ENCODE measurements at regions not wholly inside any gene's neighbourhood (a gene's known extent, or its start where the extent isn't known, plus 50 kb on each side); places are given as distances from the start of the nearest gene placed in this dataset.
"Not testable (repeated sequence)": the region's sequence is repeated elsewhere in the genome, so short reads cannot be mapped to it uniquely, and the experiment has no call there.

DNA sequence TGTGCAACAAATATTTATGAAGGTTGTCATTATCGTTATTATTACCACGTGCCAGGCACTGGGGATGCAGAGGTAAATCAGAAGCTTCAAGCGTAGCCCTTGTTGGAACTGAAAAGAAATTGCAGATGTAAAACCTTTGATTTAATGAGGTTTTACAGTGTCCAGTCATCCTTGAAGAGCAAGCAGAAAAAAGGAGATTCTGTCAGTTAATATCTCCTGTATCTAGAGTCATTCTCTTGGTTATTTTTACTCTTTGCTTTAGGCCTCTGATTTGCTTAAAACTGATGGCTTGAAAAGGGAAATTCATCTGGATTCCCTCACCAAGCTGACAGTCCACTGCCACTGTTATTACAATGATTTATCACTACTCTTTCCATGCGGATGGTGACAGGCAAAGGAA is 179.3 kb downstream of the GALC start:
- no peak for DNase-seq

DNA sequence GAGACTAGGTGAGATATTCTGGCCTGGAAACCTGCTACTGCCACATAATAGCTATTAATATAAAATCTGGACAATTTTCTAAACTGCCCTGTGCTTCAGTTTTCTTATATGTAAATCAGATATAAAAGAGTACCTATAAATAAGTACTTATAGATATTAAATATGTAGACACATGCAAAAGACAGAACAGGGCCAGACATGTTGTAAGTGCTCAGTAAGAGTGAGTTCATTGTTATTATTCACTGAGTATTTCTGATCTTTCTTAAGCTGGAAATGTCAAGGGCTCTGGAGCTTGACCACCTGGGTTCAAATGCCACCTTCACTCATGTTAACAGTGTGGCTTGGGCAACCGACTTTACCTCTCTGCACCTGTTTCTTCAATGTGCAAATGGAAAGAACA is 179.8 kb downstream of the GALC start:
- DNase-seq, result no peak

DNA sequence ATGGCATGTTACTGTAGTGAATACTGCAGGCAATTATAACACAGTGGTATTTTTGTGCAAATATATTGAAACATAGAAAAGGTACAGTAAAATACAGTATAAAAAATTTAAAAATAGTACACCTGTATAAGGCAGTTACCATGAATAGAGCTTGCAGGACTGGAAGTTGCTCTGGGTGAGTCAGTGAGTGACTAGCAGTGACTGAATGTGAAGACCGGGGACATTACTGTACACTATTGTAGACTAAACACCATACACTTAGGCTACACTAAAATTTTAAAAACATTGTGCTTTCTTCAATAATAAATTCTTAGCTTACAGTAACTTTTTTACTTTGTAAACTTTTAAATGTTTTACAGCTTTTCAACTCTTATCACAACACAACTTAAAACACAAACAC is 181.7 kb downstream of the GALC start:
- DNase-seq, result no peak

DNA sequence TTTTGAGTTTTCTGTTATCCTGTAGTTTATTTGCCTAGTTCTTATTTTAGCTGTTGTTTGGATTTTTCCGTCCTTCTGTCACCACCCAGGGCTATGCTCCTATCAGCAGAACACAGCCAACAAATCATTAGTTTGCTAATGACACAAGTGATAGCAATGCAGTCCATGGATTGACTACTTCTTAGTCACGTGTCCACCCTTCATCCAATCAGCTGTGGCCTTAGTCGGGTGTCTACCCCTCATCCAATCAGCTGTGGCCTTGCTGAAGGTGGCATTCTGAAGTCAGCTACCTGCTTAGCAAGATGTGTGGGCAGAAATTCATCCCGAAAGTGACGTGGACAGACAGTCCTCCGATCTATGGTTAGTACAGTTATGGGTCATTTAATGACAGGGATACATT is 182.3 kb downstream of the GALC start:
- DNase-seq, result no peak

DNA sequence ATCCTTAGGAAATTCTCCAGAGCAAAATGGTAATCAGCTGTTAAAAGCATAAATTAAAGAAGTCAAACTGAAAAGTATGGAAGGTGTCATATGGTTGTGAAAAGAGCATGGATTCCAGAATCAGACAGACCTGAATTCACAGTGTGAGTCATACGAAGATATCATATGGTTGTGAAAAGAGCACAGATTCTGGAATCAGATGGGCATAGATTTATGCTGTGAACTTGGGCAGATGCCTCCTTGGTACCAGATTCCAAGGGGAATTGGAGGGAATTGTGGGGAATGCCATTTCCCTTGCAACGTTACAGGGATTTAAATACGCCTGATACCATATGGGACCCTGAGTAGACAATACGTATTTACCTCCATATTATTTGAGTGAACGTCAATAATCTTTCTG is 183.7 kb downstream of the GALC start:
- DNase-seq, result no peak

DNA sequence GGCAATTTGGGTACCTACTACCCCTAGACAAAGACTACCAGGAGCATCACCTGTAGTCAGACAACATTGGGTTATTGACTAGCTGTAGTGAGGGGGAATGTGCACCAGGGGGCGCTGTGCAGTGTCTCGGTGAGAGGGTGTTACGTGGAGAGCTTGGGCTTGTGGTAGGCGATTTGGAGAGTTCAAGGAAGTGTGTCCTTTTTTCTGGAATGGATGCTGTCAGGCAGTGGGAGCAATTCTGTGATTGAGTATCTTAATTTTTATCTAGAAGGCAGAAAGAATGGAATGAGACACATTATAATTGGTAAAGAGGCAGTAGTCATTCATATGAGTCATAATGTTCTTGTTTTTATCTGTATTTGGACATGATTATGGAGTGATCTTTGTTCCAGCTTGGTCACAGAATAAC is 187.7 kb downstream of the GALC start:
- no peak for DNase-seq

DNA sequence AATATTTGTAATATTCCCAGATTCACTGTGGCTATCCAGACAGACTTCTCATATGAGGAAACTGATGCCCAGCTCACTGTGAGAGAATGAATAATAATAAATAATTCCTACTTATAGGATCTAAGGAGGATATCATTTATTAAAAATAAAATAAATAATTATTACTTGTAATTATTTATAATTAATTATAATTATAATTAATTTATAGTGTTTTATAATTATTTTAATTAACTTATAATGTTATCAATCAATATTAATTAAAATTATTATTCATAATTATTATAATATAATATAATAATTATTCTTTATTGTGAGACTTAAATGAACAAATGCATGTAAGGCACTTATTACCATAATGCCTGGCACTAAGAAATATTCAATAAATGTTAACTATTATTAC is 192.8 kb downstream of the GALC start:
- no peak for DNase-seq

DNA sequence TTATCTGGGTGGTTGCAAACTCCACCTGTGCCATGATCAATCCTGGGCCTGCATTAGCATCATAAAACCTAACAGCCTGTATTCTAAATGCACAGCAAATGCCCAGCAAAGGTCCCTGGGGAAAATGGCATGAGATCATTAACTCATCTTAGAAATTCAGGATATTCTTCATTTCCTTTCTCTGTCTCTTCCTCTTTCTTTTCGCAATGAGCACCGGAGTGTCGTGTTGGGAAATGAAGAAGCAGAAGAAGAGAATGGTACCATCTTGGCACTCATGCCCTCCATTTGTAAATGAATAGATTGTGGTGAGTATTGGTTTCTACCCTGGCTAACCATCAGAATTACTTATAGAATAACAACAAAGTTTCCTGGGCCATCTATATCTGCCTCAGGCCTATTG is 193.6 kb downstream of the GALC start:
- DNase-seq, result no peak

DNA sequence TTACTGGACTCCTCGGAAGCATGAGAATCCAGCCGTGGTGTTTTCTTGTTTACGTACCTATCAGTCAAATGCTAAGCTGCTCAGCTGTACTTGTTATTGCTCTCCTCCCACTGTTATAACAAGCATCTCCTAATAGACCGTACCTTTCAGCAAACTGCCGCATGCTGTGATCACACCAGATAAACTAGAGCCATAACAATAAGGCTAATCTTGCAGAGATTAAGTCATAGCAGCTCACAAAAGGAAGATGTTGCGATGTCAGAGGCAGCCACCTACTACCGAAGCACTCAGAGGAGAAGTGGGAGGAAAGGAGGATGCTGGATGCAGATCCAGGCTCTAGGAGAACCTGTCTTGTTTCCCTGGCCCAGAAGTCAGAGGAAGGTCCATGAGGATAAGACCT is 196.0 kb downstream of the GALC start:
- no peak for DNase-seq

DNA sequence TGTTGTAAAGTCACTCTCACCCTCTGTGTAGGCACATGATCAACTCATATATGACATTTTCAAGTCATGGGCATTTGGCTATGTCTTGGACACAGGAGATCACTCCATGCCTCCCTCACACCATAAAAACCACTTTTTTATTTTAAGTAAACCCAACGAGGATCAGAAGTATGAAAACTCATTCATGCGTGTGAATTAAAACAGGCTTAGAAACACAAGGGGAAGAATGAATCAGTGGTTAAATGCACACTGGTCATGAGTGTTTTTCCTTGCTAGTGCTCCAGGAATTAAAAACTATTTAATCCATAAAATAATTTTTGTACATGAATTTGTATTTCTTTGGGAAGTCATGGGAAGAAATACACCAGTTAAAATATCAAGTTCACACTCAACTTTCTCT is 198.4 kb downstream of the GALC start:
- DNase-seq, result no peak

DNA sequence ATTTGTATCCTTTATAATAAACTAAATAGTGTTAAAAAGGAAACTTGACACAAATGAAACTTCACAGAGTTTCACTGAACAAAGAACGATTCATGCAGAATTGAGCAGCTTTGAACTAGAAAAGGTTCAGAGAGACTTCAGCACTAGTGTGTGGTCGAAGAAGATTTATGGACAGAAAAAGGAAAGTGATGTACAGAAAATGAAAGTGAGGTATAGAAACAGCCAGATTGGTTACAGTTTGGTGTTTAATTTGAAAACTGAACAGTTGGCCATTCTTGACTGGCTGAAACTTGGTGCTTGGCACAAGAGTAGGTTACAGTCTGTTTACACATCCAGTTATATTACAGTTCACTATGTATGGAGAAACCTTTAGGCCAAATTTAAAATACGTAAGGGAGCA is 207.1 kb downstream of the GALC start:
- DNase-seq, result no peak

DNA sequence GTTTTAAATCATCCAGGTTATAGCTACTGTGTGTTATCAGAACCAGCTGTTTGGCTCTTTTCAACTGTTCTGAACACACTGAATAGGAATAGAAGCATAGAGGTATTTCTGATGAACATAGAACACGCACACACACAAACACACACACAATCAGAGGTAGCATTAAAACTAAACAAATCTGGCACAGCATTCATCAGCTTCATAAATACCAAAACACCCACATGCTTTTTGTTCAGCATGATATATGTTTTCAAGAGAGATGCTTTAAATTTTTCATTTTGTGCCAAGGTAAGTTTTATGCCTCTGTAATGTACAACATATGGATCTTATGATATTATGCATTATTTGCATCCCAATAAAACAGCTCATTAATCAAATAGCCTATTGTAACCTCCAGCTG is 208.6 kb downstream of the GALC start:
- no peak for DNase-seq

DNA sequence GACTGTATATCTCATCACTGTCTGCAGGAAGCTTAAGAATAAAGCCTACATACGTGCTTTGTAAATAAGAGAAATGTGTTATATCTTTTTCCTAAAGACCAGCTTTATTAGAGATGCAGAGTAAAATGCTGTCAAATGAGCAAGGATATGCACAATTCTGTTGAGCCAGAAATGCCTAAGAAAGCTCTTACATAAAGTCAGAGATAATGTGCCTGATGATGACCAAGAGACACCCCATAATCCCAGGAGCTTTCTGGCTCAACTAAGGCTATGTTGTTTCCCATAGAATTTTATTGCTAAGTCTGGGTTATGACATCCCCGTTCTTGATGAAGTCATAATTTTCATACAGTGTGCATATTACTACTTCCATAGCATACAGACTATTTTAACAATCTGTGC is 209.9 kb downstream of the GALC start:
- no peak for DNase-seq

DNA sequence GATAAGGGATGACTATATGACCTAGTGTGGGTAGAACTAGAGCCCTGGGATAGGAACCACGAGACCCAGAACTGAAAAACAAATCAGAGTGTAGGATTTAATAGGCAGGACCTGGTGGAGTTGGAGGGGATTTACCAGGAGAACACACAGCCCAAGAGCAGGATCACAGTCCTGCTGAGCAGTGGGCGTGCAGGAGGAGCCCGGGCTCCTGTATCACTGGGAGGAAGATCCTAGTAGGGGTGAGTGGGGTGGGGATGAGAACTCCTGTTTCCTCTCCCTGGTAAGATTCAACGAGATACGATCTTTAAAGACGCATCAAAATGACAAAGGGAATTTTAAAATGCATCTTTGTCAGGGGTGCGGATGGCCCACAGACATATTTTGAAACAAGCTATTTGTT is 220.1 kb downstream of the GALC start:
- no peak for DNase-seq

DNA sequence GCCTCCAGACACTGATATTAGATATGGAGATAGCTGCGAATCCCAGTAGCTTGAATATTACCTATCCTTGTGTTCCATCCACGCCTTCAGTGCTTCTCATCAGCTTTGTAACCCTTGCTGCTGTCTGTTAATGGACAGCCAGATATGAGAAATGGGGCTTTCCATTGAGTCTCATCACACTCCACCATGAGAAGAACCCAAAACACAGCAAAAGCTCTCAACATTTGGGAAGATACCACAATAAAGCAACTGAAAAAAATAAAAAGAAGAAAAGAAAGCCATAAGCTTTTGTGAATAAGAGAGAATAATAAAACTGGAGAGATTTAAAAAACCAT is 225.4 kb downstream of the GALC start:
- no peak for DNase-seq

DNA sequence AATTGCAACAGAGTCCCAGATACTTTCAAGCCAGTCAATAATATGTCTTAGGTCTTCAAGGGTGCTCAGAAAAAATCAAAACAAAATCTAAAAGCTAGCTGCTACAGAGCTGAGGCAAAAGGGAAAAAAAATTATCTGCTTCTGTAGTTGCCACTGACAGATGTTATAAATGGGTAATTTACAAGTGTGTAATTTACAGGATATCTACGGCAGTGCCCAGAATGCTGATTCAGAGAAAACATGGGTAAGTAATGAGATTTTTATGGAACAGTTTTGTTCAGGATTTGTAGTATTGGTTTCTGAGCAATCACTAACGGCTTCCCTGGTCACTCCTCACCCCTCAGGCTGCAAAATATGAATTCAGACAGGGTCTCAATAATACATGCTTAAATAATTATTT is 234.1 kb downstream of the GALC start:
- DNase-seq, result no peak

DNA sequence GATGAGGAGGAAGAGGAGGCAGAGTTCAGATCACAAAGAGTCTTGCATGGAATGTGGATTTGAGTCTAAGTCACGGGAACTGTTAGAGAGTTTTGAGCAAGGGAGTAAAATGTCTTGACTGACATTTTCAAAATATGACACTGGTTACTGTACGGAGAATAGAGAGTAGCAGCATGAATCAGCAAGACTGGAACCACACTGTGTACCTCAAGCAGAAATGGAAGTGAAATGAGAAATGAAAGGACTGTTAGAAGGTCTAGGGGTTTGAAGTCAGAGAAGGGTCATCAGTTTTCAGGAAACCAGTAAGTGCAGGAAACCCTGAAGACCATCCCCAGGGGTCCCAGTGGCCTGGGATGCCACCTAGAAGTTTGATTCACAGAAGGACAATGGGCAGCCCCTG is 236.3 kb downstream of the GALC start:
- no peak for DNase-seq

DNA sequence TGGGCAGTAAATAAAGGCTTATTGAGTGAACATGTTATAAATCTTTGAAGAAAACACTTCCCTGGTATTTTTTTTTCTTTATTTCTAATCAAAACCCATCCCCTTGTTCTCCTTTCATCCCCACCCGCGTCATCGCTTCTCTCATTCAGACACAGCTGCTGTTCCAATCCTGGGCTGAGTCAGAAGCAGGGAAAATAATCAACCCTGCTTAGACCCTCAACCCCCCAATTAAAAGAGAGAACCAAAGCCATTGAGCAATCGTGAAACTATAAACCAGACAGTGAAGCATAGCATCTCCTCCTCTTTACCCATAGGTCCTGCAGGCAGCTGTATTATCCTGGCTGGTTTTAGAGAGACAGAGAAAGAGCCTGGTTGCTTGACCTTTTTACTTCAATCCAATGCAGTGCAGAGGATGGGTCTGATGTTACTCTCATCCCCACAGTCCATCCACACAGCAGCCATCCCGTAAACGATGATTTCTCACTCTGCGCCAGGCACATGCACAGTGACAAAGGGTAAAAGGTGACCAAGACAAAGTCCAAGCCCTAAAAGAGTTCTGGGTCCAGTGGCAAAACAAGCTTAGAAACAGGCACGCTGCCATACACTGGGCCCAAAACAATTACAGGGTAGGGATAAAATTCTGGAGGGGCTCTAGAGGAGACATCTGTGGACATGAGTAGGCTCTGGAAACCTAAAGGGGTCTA is 238.3 kb downstream of the GALC start:
- DNase-seq, result no peak

DNA sequence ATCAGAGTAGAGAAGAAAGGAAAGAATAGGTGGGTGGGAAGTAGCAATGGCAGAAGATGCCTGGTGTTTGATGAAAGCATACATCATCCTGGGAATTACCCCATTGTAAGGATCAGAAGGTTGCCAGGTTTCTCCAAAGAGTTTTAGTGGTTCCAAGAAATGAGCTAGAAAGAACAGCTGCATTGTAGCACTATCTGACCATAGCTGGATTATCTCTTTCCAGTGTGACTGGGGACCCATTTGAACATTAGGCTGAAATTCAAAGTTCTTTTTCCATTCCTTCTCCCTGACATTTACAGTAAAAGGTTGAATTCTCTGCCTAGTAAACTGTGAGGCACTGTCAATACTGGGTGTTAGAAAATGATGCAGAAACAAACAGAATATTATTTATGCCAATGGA is 244.4 kb downstream of the GALC start:
- no peak for DNase-seq

DNA sequence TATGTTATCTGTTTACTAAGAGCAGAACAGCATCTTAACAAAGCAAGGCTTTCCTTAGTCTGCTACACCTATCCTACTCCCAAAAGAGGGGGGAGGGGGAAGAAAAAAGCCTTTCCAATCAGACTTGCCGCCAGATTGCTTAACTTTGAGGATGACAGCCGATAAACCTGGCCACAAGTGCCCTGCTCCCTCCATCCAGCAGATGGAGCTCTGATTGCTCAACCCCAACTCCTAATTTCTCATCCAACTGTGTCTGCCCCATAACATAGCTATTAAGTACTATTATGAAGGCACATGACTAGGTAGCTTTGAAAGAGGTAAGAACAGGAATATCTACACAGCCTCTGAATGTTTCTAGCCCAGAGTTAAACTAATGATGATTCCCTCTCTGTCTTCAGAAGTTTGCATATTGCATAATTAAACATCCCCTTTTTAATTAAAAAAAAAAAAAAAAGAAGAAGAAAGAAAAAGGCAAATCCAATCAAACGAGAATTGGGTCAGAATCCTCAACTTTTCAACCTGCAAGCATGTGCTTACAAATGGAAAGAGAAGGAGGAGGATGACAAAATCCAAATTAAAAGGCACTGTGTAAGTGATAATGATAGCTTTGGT is 247.4 kb downstream of the GALC start:
- no peak for DNase-seq

DNA sequence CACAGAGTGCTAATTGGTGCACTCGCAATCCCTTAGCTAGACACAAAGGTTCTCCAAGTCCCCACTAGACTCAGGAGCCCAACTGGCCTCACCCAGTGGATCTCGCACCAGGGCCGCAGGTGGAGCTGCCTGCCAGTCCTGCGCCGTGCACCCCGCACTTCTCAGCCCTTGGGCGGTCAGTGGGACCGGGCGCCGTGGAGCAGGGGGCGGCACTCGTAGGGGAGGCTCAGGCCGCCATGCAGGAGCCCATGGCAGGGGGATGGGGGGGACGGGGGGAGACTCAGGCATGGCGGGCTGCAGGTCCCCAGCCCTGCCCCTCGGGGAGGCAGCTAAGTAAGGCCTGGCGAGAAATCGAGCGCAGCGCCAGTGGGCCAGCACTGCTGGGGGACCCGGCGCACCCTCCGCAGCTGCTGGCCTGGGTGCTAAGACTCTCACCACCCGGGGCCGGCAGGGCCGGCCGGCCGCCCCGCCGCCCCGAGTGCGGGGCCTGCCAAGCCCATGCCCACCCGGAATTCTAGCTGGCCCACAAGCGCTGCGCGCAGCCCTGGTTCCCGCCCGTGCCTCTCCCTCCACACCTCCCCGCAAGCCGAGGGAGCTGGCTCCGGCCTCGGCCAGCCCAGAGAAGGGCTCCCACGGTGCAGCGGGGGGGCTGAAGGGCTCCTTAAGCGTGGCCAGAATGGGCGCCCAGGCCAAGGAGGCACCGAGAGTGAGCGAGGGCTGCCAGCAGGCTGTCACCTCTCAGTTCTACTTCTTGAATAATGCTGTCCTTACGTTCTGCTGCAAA is 258.2 kb downstream of the GALC start:
- not testable (repeated sequence) for DNase-seq

DNA sequence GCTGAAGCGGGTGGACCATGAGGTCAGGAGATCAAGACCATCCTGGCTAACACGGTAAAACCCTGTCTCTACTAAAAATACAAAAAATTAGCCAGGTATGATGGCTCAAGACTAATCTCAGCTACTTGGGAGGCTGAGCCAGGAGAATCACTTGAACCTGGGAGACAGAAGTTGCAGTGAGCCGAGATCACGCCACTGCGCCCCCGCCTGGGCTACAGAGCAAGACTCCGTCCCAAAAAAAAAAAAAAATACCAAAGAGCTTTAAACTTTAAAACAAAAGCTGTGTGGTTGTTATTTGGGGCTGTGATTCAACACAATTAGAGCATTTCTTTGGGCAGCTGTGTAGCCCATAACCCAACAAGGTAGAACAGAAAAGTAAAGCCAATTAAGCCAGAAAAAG is 259.9 kb downstream of the GALC start:
- not testable (repeated sequence) for DNase-seq

DNA sequence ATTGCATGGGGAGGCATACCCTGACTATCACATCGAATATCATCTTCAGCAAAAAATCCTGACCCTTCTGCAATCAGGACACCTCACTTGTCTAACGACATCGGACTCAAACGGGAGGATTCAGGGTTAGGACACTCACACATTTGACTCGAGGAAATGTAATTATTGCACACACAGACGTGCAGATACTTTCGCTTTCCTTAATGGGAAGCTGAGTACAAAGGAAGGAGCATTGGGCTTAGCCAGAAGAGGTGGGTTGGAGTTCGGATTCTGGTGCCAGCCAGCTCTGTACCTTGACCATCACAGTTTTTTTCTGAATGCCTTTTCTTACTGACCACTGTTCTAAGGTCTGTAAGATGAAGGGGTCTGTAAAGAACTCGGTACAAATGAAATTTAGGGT is 260.4 kb downstream of the GALC start:
- no peak for DNase-seq

DNA sequence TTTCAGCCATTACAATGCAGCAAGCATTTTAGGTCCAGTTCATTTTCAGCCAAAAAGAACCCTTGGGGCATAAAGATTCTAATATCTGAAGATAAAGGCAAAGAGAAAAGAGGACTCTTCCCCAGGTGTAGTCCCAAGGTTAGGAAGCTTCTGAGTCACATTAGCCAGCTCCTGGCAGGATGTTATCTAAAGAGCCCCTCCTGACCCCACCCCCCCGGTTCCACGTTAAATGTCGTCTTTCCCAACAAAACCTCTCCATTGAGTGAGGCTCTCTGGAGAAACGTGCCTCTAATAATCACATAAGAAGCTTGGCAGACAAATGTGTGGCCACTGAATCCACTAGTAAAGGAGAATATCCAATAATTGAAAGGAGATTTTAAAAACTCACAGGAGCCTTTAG is 267.7 kb downstream of the GALC start:
- DNase-seq, result no peak
